GM23338 (cell line): ENCODE measurements at regions not wholly inside any gene's neighbourhood (a gene's known extent, or its start where the extent isn't known, plus 50 kb on each side); places are given as distances from the start of the nearest gene placed in this dataset.

ENCODE experiments used
- ATAC-seq: fragments of 200-7000 bp; cut with Tn5 transposase; 3 replicates; pipeline ENCODE4 v1.9.1; 2020
- DNase-seq: peaks from one replicate; pipeline ENCODE4 v3.0.0-alpha.2; 2015; ENCODE audit warnings: low spot score
- H2AFZ ChIP-seq: fragments of 200-600 bp; sonication (generic); 2 replicates; pipeline ENCODE4 v1.8.0; 2016; ENCODE audit warnings: antibody characterized with exemption, mild to moderate bottlenecking, moderate library complexity
- H3F3A ChIP-seq: fragments of 200-600 bp; sonication (generic); replicated peaks from 2 replicates; pipeline ENCODE4 v1.8.0; 2017; ENCODE audit warnings: antibody characterized with exemption, mixed run types, low read depth
- H3K27ac ChIP-seq: fragments of 200-600 bp; sonication (generic); 2 replicates; pipeline ENCODE4 v1.6.1; 2016; ENCODE audit warnings: low read depth
- H3K27me3 ChIP-seq: fragments of 200-600 bp; sonication (generic); 2 replicates; pipeline ENCODE4 v1.8.0; 2016; ENCODE audit warnings: mild to moderate bottlenecking, mixed run types, moderate library complexity; ENCODE audit not compliant: insufficient read depth
- H3K36me3 ChIP-seq: fragments of 200-600 bp; sonication (generic); 2 replicates; pipeline ENCODE4 v1.8.0; 2016; ENCODE audit warnings: mild to moderate bottlenecking; ENCODE audit not compliant: insufficient read depth
- H3K4me1 ChIP-seq: fragments of 200-600 bp; sonication (generic); 2 replicates; pipeline ENCODE4 v1.8.0; 2016; ENCODE audit warnings: mild to moderate bottlenecking, moderate library complexity; ENCODE audit not compliant: insufficient read depth
- H3K4me2 ChIP-seq: fragments of 200-600 bp; sonication (generic); 2 replicates; pipeline ENCODE4 v1.7.1; 2017; ENCODE audit warnings: mixed run types
- H3K4me3 ChIP-seq: fragments of 200-600 bp; sonication (generic); 2 replicates; pipeline ENCODE4 v1.6.1; 2016; ENCODE audit warnings: mixed run types
- H3K79me2 ChIP-seq: fragments of 200-600 bp; sonication (generic); replicated peaks from 2 replicates; pipeline ENCODE4 v1.8.0; 2017; ENCODE audit warnings: mild to moderate bottlenecking; ENCODE audit not compliant: insufficient read depth
- H3K9me2 ChIP-seq: fragments of 200-600 bp; sonication (generic); 2 replicates; pipeline ENCODE4 v1.8.0; 2017; ENCODE audit not compliant: insufficient read depth
- H4K20me1 ChIP-seq: fragments of 200-600 bp; sonication (generic); replicated peaks from 2 replicates; pipeline ENCODE4 v1.8.0; 2017; ENCODE audit warnings: mild to moderate bottlenecking; ENCODE audit not compliant: insufficient read depth
- H3K27ac Mint-ChIP-seq: 2 replicates; pipeline ENCODE4 v1.8.0; 2020; ENCODE audit warnings: inconsistent platforms, mild to moderate bottlenecking, moderate library complexity, mixed read lengths
- H3K27me3 Mint-ChIP-seq: 3 replicates; pipeline ENCODE4 v1.8.0; 2022; ENCODE audit warnings: low read depth, mild to moderate bottlenecking, moderate library complexity, mixed read lengths, inconsistent platforms; ENCODE audit not compliant: insufficient read depth, poor library complexity
- H3K36me3 Mint-ChIP-seq: 3 replicates; pipeline ENCODE4 v1.8.0; 2021; ENCODE audit warnings: low read depth, mild to moderate bottlenecking, inconsistent platforms, moderate library complexity, mixed read lengths
- H3K4me1 Mint-ChIP-seq: 3 replicates; pipeline ENCODE4 v1.8.0; 2020; ENCODE audit warnings: mild to moderate bottlenecking, inconsistent platforms, mixed read lengths
- H3K4me3 Mint-ChIP-seq: 3 replicates; pipeline ENCODE4 v1.8.0; 2021; ENCODE audit warnings: moderate library complexity, mild to moderate bottlenecking, inconsistent platforms, mixed read lengths
- H3K9me3 Mint-ChIP-seq: 3 replicates; pipeline ENCODE4 v1.8.0; 2020; ENCODE audit warnings: moderate library complexity, mild to moderate bottlenecking, inconsistent platforms, mixed read lengths
- CREB1 ChIP-seq: fragments of 250-450 bp; sonication (Bioruptor Pico); IDR thresholded peaks from 2 replicates; pipeline ENCODE4 v1.5.0; 2020; ENCODE audit warnings: low read depth, mild to moderate bottlenecking, moderate library complexity
- CTCF ChIP-seq, 2 experiments: fragments of 200-600 bp in 1 of 2; sonication (generic) in 1 of 2; conservative IDR thresholded peaks; 2 replicates each; pipeline versions ENCODE4 v1.5.1 to v1.6.1; 2016 to 2017; ENCODE audit warnings: antibody characterized with exemption in 2 of 2, low read depth in 2 of 2, mild to moderate bottlenecking in 2 of 2, moderate library complexity in 1 of 2
- ETS1 ChIP-seq: IDR thresholded peaks from 2 replicates; pipeline ENCODE4 v1.6.1; 2016; ENCODE audit warnings: antibody characterized with exemption
- EZH2 ChIP-seq: fragments of 200-600 bp; sonication (generic); IDR thresholded peaks from one replicate; pipeline ENCODE4 v1.8.0; 2017; ENCODE audit warnings: antibody characterized with exemption, mild to moderate bottlenecking, low read depth; ENCODE audit not compliant: unreplicated experiment
- EZH2phosphoT487 ChIP-seq: fragments of 200-600 bp; sonication (generic); IDR thresholded peaks from one replicate; pipeline ENCODE4 v1.8.1; 2018; ENCODE audit warnings: antibody characterized with exemption; ENCODE audit not compliant: unreplicated experiment
- JUNB ChIP-seq: IDR thresholded peaks from one replicate; pipeline ENCODE4 v1.6.1; 2016; ENCODE audit warnings: antibody characterized with exemption; ENCODE audit not compliant: unreplicated experiment
- NANOG ChIP-seq: IDR thresholded peaks from 2 replicates; pipeline ENCODE4 v1.6.1; 2016; ENCODE audit warnings: antibody characterized with exemption, borderline replicate concordance
- POLR2AphosphoS5 ChIP-seq: IDR thresholded peaks from 2 replicates; pipeline ENCODE4 v1.6.1; 2016; ENCODE audit warnings: antibody characterized with exemption, low read depth
- STAT1 ChIP-seq: IDR thresholded peaks from one replicate; pipeline ENCODE4 v1.6.1; 2016; ENCODE audit warnings: antibody characterized with exemption; ENCODE audit not compliant: unreplicated experiment
- ZNF114 ChIP-seq: fragments of 250-450 bp; sonication (Bioruptor Pico); IDR thresholded peaks from 2 replicates; pipeline ENCODE4 v1.5.0; 2020; ENCODE audit warnings: mild to moderate bottlenecking, moderate library complexity
- ZNF331 ChIP-seq: fragments of 250-450 bp; sonication (Bioruptor Pico); IDR thresholded peaks from 2 replicates; pipeline ENCODE4 v1.5.0; 2020; ENCODE audit warnings: low read depth, mild to moderate bottlenecking, moderate library complexity
- ZNF462 ChIP-seq: fragments of 250-450 bp; sonication (Bioruptor Pico); IDR thresholded peaks from 2 replicates; pipeline ENCODE4 v1.5.0; 2020; ENCODE audit warnings: mild to moderate bottlenecking, moderate library complexity

GRCh38 chr1:115567431-115567830, 74.3 kb upstream of the VANGL1 start:
- Mint-ChIP-seq H3K27me3 (peaks cover 8% of the 10 kb centered on the region), H3K36me3 (peaks cover 5% of the 10 kb centered on the region; the same call in 2 of the 3 replicates), H3K27ac (no peak overlapping the region), H3K4me1 (no peaks in the 10 kb centered on the region; the same call in 2 of the 3 replicates), H3K9me3 (peaks cover 16% of the 10 kb centered on the region), H3K4me3 (no peak overlapping the region)
- no peaks in the 10 kb centered on the region; the same call in 1 of the 2 replicates for H3K9me2 ChIP-seq
- H3F3A ChIP-seq = no peaks in the 10 kb centered on the region
- H3K4me2 ChIP-seq = no peak overlapping the region
- H2AFZ ChIP-seq = no peak overlapping the region
- H3K4me1 ChIP-seq = no peaks in the 10 kb centered on the region
- H3K4me3 ChIP-seq = no peak overlapping the region
- no peak overlapping the region for H3K27ac ChIP-seq
- no peak for ATAC-seq
- TF ChIP-seq ETS1 = no peak
- TF ChIP-seq JUNB = no peak
- TF ChIP-seq POLR2AphosphoS5 = no peak
- TF ChIP-seq ZNF331 (CRISPR knock-in tag) = no peak
- no peak for TF ChIP-seq ZNF114 (CRISPR knock-in tag)
- TF ChIP-seq STAT1 = no peak
- no peak for TF ChIP-seq ZNF462
- no peak for TF ChIP-seq EZH2
- TF ChIP-seq CREB1 (CRISPR knock-in tag) = no peak
- TF ChIP-seq EZH2phosphoT487 = no peak
- TF ChIP-seq CTCF (conservative IDR thresholded peaks at IDR 0.05; ENCODE audit: low read depth in 2 of 2) = no peak
- TF ChIP-seq NANOG = no peak
- no peaks in the 10 kb centered on the region for H3K79me2 ChIP-seq
- DNase-seq = no peak
- H3K27me3 ChIP-seq = peaks cover 19% of the 10 kb centered on the region
- H4K20me1 ChIP-seq = no peaks in the 10 kb centered on the region
- no peaks in the 10 kb centered on the region for H3K36me3 ChIP-seq
